Muscle layer of colon (tissue), 2 donors: ENCODE measurements at regions not wholly inside any gene's neighbourhood (a gene's known extent, or its start where the extent isn't known, plus 50 kb on each side); places are given as distances from the start of the nearest gene placed in this dataset.
"Not testable (repeated sequence)": the region's sequence is repeated elsewhere in the genome, so short reads cannot be mapped to it uniquely, and the experiment has no call there.

Experiments used
- H3K27ac ChIP-seq: one replicate; pipeline ENCODE4 v1.7.0; 2013; ENCODE audit warnings: low read depth, mild to moderate bottlenecking, low read length, moderate library complexity
- H3K27me3 ChIP-seq, 2 donors: one replicate each; pipeline ENCODE4 v1.7.0; 2013; ENCODE audit warnings: low read length in 2 of 2, mild to moderate bottlenecking in 2 of 2; ENCODE audit not compliant: insufficient read depth in 2 of 2, control insufficient read depth in 1 of 2
- H3K36me3 ChIP-seq: one replicate; pipeline ENCODE4 v1.7.0; 2013; ENCODE audit warnings: mild to moderate bottlenecking, low read length; ENCODE audit not compliant: insufficient read depth
- H3K4me1 ChIP-seq: one replicate; pipeline ENCODE4 v1.7.0; 2013; ENCODE audit warnings: mild to moderate bottlenecking, low read length; ENCODE audit not compliant: insufficient read depth
- H3K4me3 ChIP-seq, 2 donors: one replicate each; pipeline ENCODE4 v1.7.0; 2013; ENCODE audit warnings: low read length in 2 of 2, low read depth in 1 of 2, mild to moderate bottlenecking in 1 of 2, moderate library complexity in 1 of 2
- H3K9ac ChIP-seq: one replicate; pipeline ENCODE4 v1.7.0; 2013; ENCODE audit warnings: low read length
- H3K9me3 ChIP-seq: one replicate; pipeline ENCODE4 v1.7.0; 2013; ENCODE audit warnings: mild to moderate bottlenecking, low read length
- donor health status: abdominal sarcoma.
- donor health status: Adenocarcinoma of cecum.

DNA sequence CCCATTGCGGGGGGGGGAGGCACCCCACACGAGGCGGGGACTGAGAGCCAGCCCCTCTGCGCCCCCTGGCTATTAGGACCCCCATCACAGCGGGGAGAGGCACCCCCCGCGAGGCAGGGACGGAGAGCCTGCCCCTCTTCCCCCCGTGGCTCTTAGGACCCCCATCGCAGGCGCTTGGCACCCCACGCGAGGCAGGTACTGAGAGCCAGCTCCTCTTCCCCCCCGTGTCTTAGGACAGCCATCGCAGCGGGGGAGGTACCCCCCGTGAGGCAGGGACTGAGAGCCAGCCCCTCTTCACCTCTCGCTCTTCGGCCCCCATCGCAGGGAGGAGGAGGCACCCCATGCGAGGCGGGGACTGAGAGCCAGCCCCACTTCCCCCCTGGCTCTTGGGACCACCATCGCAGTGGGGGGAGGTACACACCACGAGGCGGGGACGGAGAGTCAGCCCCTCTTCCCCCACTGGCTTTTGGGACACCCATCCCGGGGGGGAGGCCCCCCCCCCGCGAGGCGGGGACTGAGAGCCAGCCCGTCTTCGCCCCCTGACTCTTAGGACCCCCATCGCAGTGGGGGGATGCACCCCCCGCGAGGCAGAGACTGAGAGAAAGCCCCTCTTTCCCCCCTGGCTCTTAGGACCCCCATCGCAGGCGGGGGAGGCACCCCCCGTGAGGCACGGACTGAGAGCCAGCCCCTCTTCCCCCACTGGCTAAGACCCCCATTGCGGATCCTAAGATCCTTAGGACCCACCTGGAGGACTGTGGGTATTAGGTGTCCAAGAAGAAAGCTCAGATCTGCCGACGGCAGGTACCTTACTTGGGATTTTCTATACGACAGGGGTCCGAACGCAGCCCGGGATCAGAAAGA, 198.6 kb upstream of the PZP start:
- Histone ChIP-seq H3K4me3 (no peak overlapping the region), H3K27me3 (no peaks in the 10 kb centered on the region), H3K4me1 (no peaks in the 10 kb centered on the region), H3K9me3 (no peaks in the 10 kb centered on the region), H3K27ac (no peak overlapping the region), H3K36me3 (no peaks in the 10 kb centered on the region), H3K9ac (no peak overlapping the region)

DNA sequence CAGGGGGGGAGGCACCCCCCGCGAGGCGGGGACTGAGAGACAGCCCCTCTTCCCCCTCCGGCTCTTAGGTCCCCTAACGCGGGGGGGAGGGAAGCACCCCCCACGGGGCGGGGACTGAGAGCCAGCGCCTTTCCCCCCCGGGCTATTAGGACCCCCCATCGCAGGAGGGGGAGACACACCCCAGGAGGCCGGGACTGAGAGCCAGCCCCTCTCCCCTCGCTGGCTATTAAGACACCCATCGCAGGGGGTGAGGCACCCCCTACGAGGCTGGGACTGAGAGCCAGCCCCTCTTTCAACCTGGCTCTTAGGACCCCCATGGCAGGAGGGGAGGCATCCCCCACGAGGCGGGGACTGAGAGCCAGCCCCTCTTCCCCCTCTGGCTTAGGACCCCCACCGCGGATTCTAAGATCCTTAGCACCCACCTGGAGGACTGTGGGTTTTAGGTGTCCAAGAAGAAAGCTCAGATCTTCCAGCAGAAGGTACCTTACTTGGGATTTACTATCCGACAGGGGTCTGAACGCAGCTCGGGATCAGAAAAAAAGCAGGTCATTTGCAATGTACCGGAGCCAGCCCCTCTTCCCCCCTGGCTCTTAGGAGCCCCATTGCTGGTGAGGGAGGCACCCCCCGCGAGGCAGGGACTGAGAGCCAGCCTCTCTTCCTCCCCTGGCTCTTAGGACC, 197.8 kb upstream of the PZP start:
- Histone ChIP-seq H3K4me3 (no peak overlapping the region), H3K9me3 (no peaks in the 10 kb centered on the region), H3K27me3 (no peaks in the 10 kb centered on the region), H3K27ac (no peak overlapping the region), H3K4me1 (no peaks in the 10 kb centered on the region), H3K36me3 (no peaks in the 10 kb centered on the region), H3K9ac (no peak overlapping the region)

DNA sequence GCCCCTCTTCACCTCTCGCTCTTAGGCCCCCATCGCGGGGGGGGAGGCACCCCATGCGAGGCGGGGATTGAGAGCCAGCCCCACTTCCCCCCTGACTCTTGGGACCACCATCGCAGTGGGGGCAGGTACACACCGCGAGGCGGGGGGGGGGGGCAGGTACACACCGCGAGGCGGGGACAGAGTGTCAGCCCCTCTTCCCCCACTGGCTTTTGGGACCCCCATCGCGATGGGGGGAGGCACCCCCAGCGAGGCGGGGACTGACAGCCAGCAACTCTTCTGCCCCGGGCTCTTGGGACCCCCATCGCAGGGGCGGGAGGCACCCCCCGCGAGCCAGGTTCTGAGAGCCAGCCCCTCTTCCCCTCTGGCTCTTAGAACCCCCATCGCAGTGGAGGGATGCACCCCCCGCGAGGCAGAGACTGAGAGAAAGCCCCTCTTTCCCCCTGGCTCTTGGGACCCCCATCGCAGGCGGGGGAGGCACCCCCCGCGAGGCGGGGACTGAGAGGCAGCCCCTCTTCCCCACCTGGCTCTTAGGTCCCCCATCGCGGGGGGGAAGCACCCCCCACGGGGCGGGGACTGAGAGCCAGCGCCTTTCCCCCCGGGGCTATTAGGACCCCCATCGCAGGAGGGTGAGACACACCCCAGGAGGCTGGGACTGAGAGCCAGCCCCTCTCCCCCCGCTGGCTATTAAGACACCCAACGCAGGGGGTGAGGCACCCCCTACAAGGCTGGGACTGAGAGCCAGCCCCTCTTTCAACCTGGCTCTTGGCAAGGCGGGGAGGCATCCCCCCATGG, 196.5 kb upstream of the PZP start:
- Histone ChIP-seq H3K36me3 (no peaks in the 10 kb centered on the region), H3K9me3 (no peaks in the 10 kb centered on the region), H3K9ac (no peak overlapping the region), H3K4me3 (no peak overlapping the region), H3K4me1 (no peaks in the 10 kb centered on the region), H3K27me3 (no peaks in the 10 kb centered on the region), H3K27ac (no peak overlapping the region)

DNA sequence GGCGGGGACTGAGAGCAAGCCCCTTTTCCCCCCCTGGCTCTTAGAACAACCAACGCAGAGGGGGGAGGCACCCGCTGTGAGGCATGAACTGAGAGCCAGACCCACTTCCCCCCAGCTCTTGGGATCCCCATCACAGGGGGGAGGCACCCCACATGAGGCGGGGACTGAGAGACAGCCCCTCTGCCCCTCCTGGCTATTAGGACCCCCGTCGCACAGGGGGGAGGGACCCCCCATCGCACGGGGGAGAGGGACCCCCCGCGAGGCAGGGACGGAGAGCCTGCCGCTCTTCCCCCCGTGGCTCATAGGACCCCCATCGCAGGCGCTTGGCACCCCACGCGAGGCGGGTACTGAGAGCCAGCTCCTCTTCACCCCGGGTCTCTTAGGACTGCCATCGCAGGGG, 195.8 kb upstream of the PZP start:
- no peaks in the 10 kb centered on the region for H3K9me3 ChIP-seq
- no peak overlapping the region for H3K27ac ChIP-seq
- no peak overlapping the region for H3K4me3 ChIP-seq
- no peaks in the 10 kb centered on the region for H3K36me3 ChIP-seq
- no peak overlapping the region for H3K9ac ChIP-seq
- H3K4me1 ChIP-seq, result no peaks in the 10 kb centered on the region
- H3K27me3 ChIP-seq, result no peaks in the 10 kb centered on the region

DNA sequence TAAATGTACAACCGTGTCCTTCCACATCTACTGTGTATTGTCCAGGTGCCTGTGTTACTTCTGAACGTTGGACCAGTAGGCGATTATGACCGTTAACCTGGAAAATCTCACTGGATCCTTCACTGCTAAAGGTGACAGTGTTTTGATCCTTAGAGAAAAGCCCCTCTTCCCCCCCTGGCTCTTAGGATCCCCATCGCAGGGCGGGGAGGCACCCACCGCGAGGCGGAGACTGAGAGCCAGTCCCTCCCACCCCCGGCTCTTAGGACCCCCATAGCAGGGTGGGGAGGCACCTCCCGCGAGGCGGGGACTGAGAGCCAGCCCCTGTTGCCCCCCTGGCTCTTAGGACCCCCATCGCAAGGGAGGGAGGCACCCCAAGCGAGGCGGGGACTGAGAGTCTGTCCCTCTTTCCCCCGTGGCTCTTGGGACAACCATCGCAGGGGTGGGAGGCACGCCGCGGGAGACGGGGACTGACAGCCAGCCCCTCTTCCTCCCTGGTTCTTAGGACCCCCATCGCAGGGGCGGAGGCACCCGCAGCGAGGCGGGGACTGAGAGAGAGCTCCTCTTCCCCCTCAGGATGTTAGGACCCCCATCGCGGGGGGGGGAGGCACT, 194.3 kb upstream of the PZP start:
- not testable (repeated sequence) for H3K27me3 ChIP-seq, H3K27ac ChIP-seq, H3K36me3 ChIP-seq, H3K9me3 ChIP-seq, H3K4me3 ChIP-seq, H3K9ac ChIP-seq, H3K4me1 ChIP-seq

DNA sequence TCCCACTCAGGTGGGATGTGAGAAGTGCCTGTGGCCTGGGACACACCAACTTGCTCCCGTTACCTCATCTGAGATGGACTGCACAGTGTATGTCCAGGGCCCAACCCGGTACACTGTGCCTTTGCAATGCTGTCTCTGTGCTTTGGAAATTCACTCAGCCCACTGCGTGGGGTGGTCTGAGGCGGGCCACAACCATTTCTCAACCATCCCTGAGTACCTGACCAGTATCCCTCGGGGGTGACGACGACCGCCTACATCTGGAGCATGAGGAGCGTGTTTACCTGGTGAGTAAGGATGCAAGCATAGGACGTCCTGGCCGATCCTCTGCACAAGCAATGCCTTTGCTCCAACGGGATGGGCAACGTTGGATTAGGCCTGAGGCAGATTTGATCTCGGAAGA, 188.2 kb upstream of the PZP start:
- H3K4me1 ChIP-seq, H3K36me3 ChIP-seq, H3K27me3 ChIP-seq, H3K9ac ChIP-seq, H3K27ac ChIP-seq, H3K9me3 ChIP-seq, H3K4me3 ChIP-seq: not testable (repeated sequence)

DNA sequence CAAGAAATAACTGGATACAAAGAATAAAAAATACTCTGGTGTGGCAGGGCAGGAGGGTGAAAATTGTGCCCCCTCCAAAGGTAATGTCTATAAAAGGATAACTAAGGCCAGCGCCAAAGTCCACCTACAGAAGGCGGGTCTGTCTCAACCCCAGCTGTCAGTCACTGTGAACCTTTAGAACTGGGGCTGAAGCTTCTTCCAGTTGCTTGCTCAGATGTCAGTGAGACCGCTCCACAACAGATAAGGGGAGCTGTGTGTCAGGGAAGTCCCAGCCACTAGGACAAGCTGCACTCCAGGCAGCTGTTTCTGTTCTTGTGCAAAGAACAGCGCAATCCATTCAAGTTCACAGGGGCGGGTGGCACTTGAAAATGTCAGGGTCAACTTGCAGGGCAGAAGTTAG, 187.0 kb upstream of the PZP start:
- not testable (repeated sequence) for H3K9me3 ChIP-seq, H3K9ac ChIP-seq, H3K27ac ChIP-seq, H3K4me3 ChIP-seq, H3K4me1 ChIP-seq, H3K27me3 ChIP-seq, H3K36me3 ChIP-seq

DNA sequence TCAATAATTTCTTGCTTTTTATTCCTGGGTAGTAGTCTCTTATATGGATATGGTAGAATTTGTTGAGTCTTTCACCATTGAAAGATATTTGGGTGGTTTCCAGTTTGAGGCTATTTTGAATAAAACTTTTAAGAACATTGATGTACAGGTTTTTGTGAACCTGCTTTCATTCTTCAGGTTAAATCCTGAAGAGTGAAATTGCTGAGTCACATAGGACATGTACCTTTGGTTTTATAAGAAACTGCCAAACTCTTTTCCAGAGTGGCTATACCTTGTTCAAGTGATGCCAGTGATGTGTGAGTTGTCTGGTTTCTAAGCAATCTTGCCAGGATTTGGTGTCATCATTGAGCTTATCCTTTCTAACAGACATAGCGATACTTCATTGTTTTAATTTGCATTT, 184.6 kb upstream of the PZP start:
- Histone ChIP-seq H3K36me3 (no peaks in the 10 kb centered on the region), H3K9me3 (no peaks in the 10 kb centered on the region), H3K27me3 (no peaks in the 10 kb centered on the region), H3K4me3 (no peak overlapping the region), H3K27ac (no peak overlapping the region), H3K4me1 (no peaks in the 10 kb centered on the region), H3K9ac (no peak overlapping the region)

DNA sequence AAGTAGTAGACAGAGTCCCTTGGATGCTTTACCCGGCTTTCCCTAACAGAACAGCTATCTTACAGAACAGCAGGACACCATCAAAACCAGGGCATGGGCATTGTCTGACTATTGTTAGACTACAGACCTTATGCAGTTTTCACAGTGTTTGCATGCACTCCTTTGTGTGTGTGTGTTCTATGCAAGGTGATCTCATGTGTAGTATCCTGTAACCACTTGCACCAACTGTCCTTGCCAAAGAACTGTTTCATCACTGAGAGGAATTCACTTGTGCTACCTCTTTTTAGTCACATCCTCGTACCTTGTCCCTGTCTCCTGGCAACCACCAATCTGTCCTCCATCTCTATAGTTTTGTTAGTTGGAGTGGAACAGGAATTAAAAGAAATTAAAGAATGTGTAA, 183.6 kb upstream of the PZP start:
- Histone ChIP-seq H3K27ac (no peak overlapping the region), H3K27me3 (no peaks in the 10 kb centered on the region), H3K4me1 (no peaks in the 10 kb centered on the region), H3K9me3 (no peaks in the 10 kb centered on the region), H3K9ac (no peak overlapping the region), H3K4me3 (no peak overlapping the region), H3K36me3 (no peaks in the 10 kb centered on the region)

DNA sequence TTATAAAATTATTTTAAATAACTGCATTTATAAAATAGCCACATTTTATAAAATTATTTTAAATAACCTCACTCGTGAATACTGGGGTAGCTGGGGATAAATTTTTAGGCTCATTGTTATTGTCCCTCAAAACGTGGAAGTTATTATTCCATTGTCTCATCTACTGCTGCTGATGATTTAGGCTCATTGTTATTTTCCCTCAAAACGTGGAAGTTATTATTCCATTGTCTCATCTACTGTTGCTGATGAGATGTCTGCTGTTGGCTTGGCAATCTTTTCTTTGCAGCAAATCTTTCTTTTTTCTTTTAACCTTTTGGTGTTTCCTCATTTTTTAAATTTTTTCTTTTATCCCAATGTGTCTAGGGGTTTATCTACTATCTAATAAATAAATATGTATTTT, 182.6 kb upstream of the PZP start:
- Histone ChIP-seq H3K36me3 (no peaks in the 10 kb centered on the region), H3K9ac (no peak overlapping the region), H3K4me1 (no peaks in the 10 kb centered on the region), H3K4me3 (no peak overlapping the region), H3K27me3 (no peaks in the 10 kb centered on the region), H3K27ac (no peak overlapping the region), H3K9me3 (no peaks in the 10 kb centered on the region)

DNA sequence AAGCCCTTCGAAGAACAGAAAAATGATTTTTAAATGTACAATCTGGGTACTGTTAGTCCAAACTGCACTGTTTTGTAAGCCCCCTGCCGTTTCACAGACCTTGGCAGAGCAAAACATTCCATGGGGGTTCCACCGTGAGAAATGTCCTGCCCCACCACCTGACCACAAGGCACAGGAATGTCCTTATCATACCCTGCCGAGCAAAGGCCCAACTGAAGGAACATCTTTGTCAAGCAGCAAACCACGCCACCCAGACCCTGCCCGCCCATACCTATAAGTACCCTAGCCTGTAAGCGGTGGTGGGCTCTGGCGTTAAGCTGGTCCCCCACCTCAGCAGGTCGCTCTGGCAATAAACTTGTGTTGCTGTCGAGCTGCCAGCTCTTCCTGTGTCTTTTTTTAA, 181.6 kb upstream of the PZP start:
- Histone ChIP-seq H3K27ac (no peak overlapping the region), H3K4me3 (no peak overlapping the region), H3K9me3 (no peaks in the 10 kb centered on the region), H3K9ac (no peak overlapping the region), H3K27me3 (no peaks in the 10 kb centered on the region), H3K4me1 (no peaks in the 10 kb centered on the region), H3K36me3 (no peaks in the 10 kb centered on the region)
